DND-41 (cell line): ENCODE measurements at regions not wholly inside any gene's neighbourhood (a gene's known extent, or its start where the extent isn't known, plus 50 kb on each side); places are given as distances from the start of the nearest gene placed in this dataset.
A peak's percentile ranks its signal among the peaks of the same experiment; 100 is the strongest.

Experiments used
- ATAC-seq: fragments of 200-7000 bp; cut with Tn5 transposase; 3 replicates; pipeline ENCODE4 v1.9.1; 2021; ENCODE audit warnings: low read depth; ENCODE audit not compliant: insufficient read depth
- DNase-seq: peaks from one replicate; pipeline ENCODE4 v3.0.0-alpha.2; 2020
- H2AFZ ChIP-seq: 2 replicates; pipeline ENCODE4 v1.6.0; 2012; ENCODE audit warnings: low read depth, low read length
- H3K27ac ChIP-seq: 2 replicates; pipeline ENCODE4 v1.5.1; 2012; ENCODE audit warnings: low read length, inconsistent platforms
- H3K27me3 ChIP-seq: fragments of 200-600 bp; sonication (generic); 2 replicates; pipeline ENCODE4 v1.6.0; 2012; ENCODE audit warnings: low read length, mild to moderate bottlenecking, inconsistent platforms; ENCODE audit not compliant: insufficient read depth, poor library complexity
- H3K36me3 ChIP-seq: 2 replicates; pipeline ENCODE4 v1.5.1; 2012; ENCODE audit warnings: low read length, inconsistent platforms; ENCODE audit not compliant: insufficient read depth
- H3K4me1 ChIP-seq: 2 replicates; pipeline ENCODE4 v1.5.1; 2012; ENCODE audit warnings: mild to moderate bottlenecking, low read length; ENCODE audit not compliant: insufficient read depth
- H3K4me2 ChIP-seq: 2 replicates; pipeline ENCODE4 v1.6.0; 2012; ENCODE audit warnings: mild to moderate bottlenecking, moderate library complexity, low read length, inconsistent platforms; ENCODE audit not compliant: insufficient read depth
- H3K4me3 ChIP-seq, 2 experiments: fragments of 200-600 bp in 1 of 2; shearing (Covaris generic) in 1 of 2; 2 replicates each; pipeline ENCODE4 v1.5.1; 2012 to 2016; ENCODE audit warnings: inconsistent platforms in 2 of 2, low read length in 2 of 2, mild to moderate bottlenecking in 2 of 2, low read depth in 1 of 2, moderate library complexity in 1 of 2
- H3K79me2 ChIP-seq: 2 replicates; pipeline ENCODE4 v1.6.0; 2012; ENCODE audit warnings: low read length, inconsistent platforms; ENCODE audit not compliant: insufficient read depth
- H3K9ac ChIP-seq: 2 replicates; pipeline ENCODE4 v1.6.0; 2012; ENCODE audit warnings: low read depth, mild to moderate bottlenecking, inconsistent platforms, low read length, moderate library complexity
- H3K9me3 ChIP-seq: 2 replicates; pipeline ENCODE4 v1.5.1; 2012; ENCODE audit warnings: low read length, moderate library complexity, mild to moderate bottlenecking, inconsistent platforms; ENCODE audit not compliant: insufficient read depth, severe bottlenecking
- H4K20me1 ChIP-seq: 2 replicates; pipeline ENCODE4 v1.6.0; 2012; ENCODE audit warnings: low read length; ENCODE audit not compliant: insufficient read depth
- EZH2 ChIP-seq: IDR thresholded peaks from 3 replicates; pipeline ENCODE4 v1.6.1; 2012; ENCODE audit warnings: borderline replicate concordance, low read depth, mild to moderate bottlenecking, moderate library complexity, low read length, inconsistent platforms; ENCODE audit not compliant: severe bottlenecking
- TF ChIP-seq, protein P1 (sequence below): IDR thresholded peaks from 2 replicates; pipeline ENCODE4 v1.5.1; 2012; ENCODE audit warnings: borderline replicate concordance, low read length, moderate library complexity, mild to moderate bottlenecking; ENCODE audit not compliant: poor library complexity, severe bottlenecking; ENCODE audit errors: extremely low read depth

DNA sequence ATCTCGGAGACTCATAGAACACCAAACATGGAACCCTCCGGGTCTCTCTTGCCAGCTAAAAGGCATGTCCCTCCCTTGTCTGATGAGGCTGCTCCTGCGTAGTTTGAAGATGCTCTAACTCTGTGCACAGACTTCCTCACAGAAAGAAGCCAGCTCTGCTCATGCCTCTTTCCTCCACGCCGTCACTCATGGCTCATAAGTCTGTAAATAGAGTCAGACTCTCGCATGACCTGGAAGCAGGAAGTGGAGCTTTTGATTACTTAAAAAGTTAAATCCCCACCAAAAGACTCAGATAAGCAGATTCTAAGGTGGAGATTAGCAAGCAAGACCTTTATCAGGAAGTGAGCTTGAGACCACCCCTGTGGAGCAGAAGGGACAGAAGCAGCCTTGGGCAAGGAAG lies 171.6 kb downstream of the TRIM33 start:
- Histone ChIP-seq H3K36me3 (no peaks in the 10 kb centered on the region), H3K79me2 (no peaks in the 10 kb centered on the region), H3K9me3 (no peaks in the 10 kb centered on the region), H3K4me3 (no peak overlapping the region), H3K4me2 (no peak overlapping the region), H2AFZ (peak overlapping the region; percentile 33; the same call in 1 of the 2 replicates), H3K27ac (peak overlapping the region; percentile 93), H3K4me1 (peaks cover 70% of the 10 kb centered on the region), H3K27me3 (no peaks in the 10 kb centered on the region), H4K20me1 (no peaks in the 10 kb centered on the region), H3K9ac (no peak overlapping the region)
- ATAC-seq (no peak), DNase-seq (peak; percentile 35)
- TF ChIP-seq, protein P1, sequence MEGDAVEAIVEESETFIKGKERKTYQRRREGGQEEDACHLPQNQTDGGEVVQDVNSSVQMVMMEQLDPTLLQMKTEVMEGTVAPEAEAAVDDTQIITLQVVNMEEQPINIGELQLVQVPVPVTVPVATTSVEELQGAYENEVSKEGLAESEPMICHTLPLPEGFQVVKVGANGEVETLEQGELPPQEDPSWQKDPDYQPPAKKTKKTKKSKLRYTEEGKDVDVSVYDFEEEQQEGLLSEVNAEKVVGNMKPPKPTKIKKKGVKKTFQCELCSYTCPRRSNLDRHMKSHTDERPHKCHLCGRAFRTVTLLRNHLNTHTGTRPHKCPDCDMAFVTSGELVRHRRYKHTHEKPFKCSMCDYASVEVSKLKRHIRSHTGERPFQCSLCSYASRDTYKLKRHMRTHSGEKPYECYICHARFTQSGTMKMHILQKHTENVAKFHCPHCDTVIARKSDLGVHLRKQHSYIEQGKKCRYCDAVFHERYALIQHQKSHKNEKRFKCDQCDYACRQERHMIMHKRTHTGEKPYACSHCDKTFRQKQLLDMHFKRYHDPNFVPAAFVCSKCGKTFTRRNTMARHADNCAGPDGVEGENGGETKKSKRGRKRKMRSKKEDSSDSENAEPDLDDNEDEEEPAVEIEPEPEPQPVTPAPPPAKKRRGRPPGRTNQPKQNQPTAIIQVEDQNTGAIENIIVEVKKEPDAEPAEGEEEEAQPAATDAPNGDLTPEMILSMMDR, result no peak
- TF ChIP-seq EZH2, result no peak

DNA sequence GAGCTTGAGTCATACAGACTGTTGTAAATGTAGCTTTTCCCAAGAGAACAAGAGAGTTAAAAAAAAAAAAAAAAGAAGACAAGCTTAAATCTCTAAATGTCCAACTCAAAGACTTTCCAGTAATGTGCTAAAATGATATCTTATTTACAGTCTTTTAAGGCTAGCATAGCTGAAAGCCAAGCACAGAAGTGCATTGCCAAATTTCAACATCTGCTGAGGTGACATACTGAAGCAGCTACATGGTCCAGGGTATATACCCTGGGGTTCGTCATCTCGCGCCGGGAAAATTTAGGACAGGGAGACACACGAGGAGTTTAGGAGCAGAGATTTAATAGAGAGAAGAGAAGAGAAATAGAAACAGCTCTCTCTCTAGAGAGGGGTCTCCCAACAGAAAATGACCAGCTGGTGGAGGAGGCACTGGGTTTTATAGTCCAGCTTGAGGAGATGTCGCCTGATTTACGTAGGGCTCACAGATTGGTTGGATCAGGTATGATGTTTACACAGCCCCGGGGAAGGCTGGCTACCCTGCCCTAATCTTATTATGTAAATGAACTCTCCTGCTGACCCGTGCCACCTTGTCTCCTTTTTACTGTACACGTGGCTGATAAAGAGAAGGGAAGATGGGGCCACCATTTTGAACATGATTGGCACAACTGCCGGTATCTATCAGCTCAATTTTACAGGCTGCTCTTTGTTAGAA lies 172.7 kb downstream of the TRIM33 start:
- ATAC-seq (no peak), DNase-seq (no peak)
- no peaks in the 10 kb centered on the region for H3K36me3 ChIP-seq
- peaks cover 78% of the 10 kb centered on the region for H3K4me1 ChIP-seq
- H3K4me3 ChIP-seq, result no peak overlapping the region
- no peak overlapping the region for H3K9ac ChIP-seq
- H3K4me2 ChIP-seq, result no peak overlapping the region
- H3K9me3 ChIP-seq, result no peaks in the 10 kb centered on the region
- H4K20me1 ChIP-seq, result no peaks in the 10 kb centered on the region
- no peak overlapping the region for H2AFZ ChIP-seq
- TF ChIP-seq, protein P1, result no peak
- TF ChIP-seq EZH2, result no peak
- H3K27me3 ChIP-seq, result no peaks in the 10 kb centered on the region
- no peak overlapping the region for H3K27ac ChIP-seq
- H3K79me2 ChIP-seq, result no peaks in the 10 kb centered on the region

DNA sequence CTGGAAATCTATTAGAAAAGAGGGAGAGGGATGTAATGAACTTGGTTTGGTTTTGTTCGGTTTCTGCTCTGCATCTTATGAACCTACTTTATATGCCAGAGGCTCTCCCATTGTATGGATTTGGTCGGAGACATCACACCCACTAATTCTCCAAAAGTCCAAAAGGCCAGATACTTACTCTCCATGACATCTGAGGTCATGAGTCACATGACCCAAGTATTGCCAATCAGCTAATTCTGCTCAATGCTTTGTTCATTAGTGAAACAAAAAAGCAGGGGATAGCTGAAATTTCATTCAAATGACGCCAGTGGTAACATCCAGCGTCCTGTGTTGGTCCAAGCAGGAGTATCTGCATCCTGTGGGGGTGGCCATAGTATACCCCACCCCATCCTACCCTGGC lies 173.6 kb downstream of the TRIM33 start:
- Histone ChIP-seq H3K27me3 (no peaks in the 10 kb centered on the region), H3K9ac (no peak overlapping the region), H3K4me3 (no peak overlapping the region), H3K4me1 (peaks cover 78% of the 10 kb centered on the region), H3K4me2 (no peak overlapping the region), H3K27ac (no peak overlapping the region), H2AFZ (no peak overlapping the region), H3K36me3 (no peaks in the 10 kb centered on the region), H4K20me1 (no peaks in the 10 kb centered on the region), H3K79me2 (no peaks in the 10 kb centered on the region), H3K9me3 (no peaks in the 10 kb centered on the region)
- DNase-seq, result no peak
- ATAC-seq, result no peak
- no peak for TF ChIP-seq EZH2
- TF ChIP-seq, protein P1, result no peak
